HG03064 (cell line): ENCODE measurements at regions not wholly inside any gene's neighbourhood (a gene's known extent, or its start where the extent isn't known, plus 50 kb on each side); places are given as distances from the start of the nearest gene placed in this dataset.
"Not testable (repeated sequence)": the region's sequence is repeated elsewhere in the genome, so short reads cannot be mapped to it uniquely, and the experiment has no call there.

Experiments used
- ATAC-seq: cut with Tn5 transposase; IDR thresholded peaks from one replicate; pipeline ENCODE4 v1.9.1; 2021; ENCODE audit warnings: low read depth; ENCODE audit not compliant: unreplicated experiment

GRCh38 chr5:125657936-125658335, 765.3 kb upstream of the GRAMD2B start:
- no peak for ATAC-seq

- no peak for ATAC-seq
Measured at GRCh38 chr5:125659316-125660023, 763.7 kb upstream of the GRAMD2B start.

DNA sequence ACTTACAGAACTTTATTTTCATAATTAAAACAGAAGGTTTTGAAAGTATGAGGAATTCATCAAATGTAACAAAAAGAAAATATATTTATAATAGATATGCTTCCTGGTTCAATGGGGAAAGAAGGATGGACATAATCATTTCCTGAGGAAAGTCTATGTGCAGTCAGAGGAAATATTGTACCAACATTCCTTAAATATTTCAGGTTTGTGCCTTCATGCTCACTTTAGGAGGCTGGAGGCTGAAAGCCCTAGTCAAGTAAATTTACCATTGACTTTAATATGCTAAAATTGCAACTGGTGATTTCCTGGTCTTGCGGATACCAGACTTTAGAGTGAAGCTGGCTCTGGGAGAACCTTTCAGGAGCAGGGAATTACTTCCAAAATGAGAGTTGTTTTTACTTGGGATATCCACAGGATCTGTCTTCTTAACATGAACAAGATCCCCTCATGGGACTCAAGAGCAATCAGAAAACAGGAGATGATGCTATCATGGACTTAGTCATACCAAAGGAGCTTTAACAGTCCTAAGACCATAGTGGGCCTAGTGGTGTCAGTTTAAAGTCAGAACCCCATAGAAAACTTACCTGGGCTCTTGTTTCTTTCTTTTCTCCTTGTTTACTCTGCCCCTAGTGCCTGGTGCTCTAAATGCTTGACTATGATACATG, 762.8 kb upstream of the GRAMD2B start:
- ATAC-seq: no peak

DNA sequence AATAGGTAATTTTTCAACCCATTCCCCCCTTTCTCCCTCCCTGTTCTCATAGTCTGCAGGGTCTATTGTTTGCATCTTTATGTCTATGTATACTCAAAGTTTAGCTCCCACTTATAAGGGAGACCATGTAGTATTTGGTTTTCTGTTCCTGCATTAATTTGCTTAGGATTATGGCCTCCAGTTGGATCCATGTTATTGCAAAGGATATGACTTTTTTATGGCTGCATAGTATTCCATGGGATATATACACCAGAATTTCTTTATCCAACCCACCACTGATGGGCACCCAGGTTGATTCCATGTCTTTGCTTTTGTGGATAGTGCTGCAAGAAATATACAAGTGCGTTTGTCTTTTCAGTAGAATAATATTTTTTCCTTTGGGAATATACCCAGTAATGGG, 761.6 kb upstream of the GRAMD2B start:
- no peak for ATAC-seq

GRCh38 chr5:125668884-125669283, 754.3 kb upstream of the GRAMD2B start:
- no peak for ATAC-seq

- ATAC-seq: no peak
Measured at GRCh38 chr5:125673359-125673950, 749.8 kb upstream of the GRAMD2B start.

DNA sequence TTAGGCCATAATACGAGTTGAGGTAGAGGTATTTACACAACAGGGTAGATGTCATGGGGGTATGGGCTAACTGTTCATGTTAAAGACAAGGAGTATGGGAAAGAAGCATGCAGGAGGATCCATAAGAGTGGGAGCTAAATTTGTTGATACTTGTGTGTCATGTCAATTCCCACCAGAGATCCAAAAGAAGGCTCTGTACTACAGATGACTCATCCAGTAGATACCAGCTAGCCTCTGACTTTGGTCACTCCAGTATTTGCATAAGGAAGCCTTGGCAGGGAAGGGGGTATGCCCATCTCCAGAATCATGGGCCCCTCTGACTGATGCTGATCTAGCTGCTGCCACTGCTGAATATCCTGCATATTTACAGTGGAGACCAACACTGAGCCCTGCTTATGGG, 743.7 kb upstream of the GRAMD2B start:
- no peak for ATAC-seq

DNA sequence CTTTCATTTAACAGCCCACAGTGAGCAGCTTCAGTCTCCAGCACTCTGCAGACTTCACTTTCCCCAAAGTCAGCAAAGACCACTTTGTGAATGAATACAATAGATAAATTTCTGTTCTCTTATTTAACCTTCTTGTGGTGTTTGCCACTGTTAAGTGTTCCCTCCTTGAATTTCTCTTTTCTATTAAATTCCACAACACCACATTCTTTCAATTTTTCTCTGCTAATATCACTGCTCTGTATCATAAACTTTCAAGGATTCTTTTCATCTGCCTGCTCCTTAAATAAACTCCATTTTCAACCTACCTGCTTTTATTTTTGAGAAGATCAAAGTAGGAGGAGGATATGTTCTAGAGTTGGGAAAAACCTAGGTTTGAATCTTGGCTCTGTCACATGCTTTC, 739.5 kb upstream of the GRAMD2B start:
- ATAC-seq: no peak

DNA sequence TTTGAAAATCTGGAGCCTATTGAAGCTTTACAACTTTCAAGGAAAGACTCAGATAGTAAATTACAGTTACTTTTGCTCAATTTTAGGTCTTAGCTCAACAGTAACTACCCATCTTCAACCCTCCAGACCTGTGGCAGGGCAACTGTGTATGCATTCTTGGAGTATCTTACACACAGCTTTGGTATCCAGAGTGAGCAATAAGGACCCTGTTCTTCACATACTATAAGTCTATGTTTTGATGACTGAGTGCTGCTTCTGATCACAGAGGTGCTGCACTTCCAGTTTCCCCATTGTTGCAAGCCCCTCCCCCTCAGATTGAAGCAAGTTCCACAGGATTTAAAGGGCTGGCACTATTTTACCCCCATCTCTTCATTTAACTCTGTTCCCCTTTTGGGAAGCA, 737.4 kb upstream of the GRAMD2B start:
- no peak for ATAC-seq

DNA sequence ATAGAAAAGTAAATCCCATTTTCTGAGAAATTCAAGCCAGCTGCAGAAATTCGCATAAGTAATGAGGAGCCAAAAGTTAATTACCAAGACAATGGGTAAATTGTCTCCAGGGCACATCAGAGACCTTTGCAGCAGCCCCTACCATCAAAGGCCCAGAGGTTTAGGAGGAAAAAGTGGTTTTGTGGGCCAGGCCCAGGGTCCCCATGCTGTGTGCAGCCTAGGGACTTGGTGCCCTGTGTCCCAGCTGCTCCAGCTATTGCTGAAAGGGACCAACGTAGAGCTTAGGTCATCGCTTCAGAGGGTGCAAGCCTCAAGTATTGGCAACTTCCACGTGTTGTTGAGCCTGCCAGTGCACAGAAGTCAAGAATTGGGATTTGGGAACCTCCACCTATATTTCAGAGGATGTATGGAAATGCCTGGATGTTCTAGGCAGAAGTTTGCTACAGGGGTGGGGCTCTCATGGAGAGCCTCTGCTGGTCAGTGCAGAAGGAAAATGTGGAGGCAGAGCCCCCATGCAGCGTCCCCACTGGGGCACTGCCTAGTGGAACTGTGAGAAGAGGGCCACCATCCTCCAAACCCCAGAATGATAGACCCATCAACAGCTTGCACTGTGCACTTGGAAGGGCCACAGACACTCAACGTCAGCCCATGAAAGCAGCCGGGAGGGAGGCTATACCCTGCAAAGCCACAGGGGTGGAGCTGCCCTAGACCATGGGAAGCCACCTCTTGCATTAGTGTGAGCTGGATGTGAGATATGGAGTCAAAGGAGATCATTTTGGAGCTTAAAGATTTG, 731.3 kb upstream of the GRAMD2B start:
- not testable (repeated sequence) for ATAC-seq

- no peak for ATAC-seq
Measured at GRCh38 chr5:125695996-125696655, 727.1 kb upstream of the GRAMD2B start.

GRCh38 chr5:125696762-125697161, 726.4 kb upstream of the GRAMD2B start:
- ATAC-seq: no peak

DNA sequence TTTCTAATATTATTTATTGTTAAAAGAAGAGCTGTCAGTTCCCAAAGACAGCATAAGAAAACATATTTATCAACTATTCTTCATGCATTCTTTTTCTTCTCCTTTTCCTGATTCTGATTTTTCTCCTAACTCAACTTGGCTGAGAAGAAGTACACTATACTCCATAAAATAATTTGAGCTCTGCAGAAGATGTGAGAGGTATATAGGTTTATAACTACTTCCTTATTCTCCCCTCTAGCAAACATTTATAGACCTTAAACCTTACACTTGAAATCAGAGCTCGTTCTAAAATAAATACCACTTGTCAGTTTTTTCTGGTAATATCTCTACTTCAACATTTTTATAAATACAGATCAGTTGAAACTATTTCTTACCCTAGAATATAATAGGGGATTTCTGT, 724.8 kb upstream of the GRAMD2B start:
- ATAC-seq: no peak

- ATAC-seq: no peak
Measured at GRCh38 chr5:125699860-125700259, 723.3 kb upstream of the GRAMD2B start.

GRCh38 chr5:125700380-125700861, 722.8 kb upstream of the GRAMD2B start:
- no peak for ATAC-seq

DNA sequence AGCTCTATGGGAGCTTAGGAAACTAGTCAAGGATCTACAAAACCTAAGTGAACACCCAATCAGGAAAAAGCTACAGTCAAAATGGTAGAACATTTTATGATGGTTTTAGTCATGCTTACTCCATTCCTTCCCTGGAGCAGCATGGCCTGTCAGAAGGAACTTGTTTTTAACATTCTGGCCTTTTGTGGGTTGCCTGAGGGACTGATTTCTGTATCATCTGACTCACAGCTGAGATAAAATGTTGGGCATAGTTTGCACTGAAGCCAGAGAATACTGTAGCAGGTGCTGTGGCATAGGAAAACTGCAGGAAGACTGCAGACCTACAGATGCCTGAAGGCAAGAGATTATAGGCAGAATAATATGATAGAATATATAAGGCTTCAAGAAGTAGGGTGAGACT, 719.6 kb upstream of the GRAMD2B start:
- no peak for ATAC-seq

DNA sequence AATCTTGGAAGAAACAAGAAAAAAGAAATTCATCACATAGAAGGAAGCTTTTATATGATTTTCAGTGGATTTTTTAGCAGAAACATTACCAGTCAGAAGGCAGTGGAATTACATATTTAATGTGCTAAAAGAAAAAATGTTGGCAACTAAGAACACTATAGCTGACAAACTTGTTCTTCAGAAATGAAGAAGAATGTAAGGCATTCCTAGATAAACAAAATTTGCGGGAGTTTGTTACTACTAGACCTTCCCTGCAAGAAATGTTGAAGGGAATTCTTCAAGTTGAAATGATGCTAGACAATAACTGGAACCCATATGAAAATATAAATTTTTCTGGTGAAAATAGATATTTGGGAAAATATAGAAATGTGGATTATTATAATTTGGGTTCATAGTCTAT, 718.3 kb upstream of the GRAMD2B start:
- ATAC-seq: no peak

GRCh38 chr5:125708583-125708982, 714.6 kb upstream of the GRAMD2B start:
- ATAC-seq: no peak

DNA sequence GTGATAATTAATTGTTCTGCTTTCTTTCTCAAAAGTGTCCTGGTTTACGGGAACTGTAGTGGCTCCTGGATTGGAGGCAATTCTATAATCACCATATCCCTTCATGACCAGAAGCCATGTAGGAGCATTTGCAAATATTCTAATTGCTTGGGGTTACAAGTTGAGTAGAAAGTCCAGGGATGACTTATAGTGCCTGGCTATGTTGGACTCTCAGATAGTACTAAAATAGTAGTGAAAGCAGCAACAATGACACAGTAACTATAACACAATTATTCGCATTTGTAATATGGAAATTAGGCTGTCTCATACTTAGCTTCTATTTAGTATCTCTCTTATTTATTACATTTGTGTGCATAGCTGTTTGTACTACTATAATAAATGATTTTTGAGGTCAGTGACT, 712.5 kb upstream of the GRAMD2B start:
- no peak for ATAC-seq

DNA sequence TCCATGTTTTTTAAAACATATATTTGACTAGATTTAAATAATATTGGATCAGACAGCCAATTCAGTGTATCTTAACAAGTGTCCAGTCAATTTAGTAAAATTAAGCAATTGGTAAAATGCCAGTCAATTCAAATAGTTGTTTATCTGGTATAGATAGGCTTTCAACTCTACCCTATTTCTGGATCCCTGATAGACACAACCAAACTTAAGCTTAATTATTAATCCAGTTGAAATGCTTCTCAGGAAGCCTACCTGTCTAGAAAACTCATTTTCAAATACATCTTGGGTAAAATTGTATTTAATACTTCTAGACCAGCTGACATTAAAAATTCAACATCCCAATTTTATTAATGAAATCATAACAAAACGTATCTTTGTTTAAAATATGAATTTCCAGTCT, 710.8 kb upstream of the GRAMD2B start:
- no peak for ATAC-seq
